HG03139 (cell line): ENCODE measurements at regions not wholly inside any gene's neighbourhood (a gene's known extent, or its start where the extent isn't known, plus 50 kb on each side); places are given as distances from the start of the nearest gene placed in this dataset.
"Not testable (repeated sequence)": the region's sequence is repeated elsewhere in the genome, so short reads cannot be mapped to it uniquely, and the experiment has no call there.

ENCODE experiments used
- ATAC-seq: cut with Tn5 transposase; IDR thresholded peaks from one replicate; pipeline ENCODE4 v1.9.1; 2021; ENCODE audit not compliant: unreplicated experiment

DNA sequence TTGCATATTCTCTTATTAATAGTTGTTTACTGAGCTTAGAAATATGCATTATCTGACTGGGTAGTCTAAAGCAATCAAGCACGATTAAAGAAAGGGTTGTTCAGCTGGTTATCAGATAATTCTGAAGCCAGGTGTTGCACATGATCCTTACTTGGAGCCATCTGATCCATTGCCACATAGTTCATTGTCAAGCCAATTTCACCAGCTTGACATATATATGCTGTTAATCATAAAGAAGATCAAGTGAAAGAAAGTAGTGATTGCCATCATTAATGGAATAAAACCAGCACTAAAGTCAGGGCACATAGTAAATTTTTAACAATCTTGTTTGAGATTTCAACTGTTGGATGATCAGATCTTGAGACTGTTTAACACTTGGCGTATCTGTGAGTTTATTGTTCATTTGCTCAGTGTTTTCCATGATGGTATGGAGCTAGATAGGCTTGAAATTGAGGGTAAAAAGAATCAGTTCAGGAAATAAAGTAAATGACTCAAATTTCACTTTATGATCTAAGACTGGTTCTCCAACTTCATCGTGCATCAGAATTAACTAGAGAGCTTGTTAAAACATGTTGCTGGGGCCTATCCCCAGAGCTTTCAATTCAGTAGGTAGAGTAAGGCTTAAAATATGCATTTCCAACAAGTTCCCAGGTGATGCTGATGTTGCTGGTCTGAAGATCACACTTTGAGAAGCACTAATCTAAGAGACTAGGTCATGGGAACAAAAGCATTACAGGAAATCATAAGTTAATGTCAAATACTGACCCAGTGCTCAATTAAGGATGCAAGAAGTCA lies 539.6 kb downstream of the SATB2 start:
- no peak for ATAC-seq

DNA sequence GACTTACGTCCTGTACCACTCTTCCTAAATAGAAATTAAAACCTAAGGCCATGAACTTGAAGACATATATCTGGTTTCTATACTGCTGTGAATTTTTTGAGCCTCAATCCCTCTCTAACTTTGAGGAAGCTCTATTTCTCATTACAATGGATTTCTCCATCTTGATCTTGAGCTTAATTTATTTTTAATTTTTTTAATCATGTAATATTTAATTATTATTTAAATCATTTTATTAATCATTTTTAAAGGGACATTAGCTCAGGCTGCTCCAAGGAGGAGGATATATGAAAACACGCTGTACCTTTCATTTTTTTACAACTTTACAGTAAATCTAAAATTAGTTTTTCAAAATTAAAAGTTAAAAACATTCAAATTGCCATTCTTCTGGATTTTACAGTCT lies 540.5 kb downstream of the SATB2 start:
- ATAC-seq, result no peak

DNA sequence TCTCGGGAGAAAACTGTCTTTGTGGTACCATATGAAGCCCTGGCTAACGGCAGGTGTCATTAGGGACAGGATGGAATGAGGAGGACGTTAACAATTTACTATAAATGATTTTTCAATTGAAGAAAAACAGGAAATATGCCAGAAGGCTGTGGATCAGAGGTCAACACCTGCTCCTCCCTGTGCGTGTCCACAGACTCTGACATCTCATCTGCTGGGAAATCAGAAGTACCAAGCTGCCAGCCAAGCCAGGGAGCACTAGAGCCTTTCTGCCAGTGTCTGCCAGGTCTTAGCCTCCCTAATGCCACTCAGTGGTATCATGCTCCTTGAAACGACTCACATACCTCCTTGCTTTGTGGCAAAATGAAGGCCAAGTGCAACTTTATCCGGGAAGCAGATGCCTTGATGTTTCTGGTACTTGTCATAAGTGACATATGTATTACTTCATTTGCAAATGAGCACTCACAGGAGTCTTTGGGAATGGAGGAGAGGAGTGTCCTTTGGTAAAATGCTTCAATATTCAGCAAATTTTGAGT lies 541.1 kb downstream of the SATB2 start:
- ATAC-seq, result no peak

DNA sequence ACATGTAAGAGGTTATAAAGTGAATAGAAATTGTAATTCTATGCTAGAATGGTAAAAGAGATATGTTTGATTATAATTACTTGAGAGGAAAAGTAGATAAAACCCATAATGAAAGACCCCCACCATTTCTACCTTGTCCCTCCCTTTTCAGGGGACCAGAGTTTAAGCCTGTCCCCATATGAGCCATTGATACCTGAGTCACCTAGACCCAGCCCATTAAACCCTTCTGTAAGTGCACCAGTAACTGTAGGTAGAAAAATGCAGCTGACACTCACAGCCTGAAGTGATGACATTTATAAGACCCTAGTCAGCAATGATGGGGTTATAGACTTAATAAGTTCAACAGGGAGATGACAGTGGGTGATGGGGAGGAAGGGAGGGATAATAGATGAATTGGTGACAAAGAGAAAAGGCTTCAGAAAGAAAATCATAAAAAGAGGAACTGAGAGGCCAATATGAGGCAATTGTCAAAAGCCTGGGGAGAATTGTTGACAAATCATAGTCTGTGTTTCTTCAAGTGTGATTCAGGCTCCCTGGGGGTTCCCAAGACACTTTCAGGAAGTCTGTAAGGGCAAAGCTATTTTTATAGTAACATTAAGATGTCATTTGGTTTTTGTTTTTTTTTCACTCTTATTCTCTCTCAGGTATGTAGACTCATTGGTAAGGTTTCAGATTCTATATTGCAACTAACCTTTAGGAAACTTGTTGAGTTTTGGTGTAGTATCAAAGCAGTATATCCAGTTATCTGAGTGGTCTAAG lies 544.2 kb downstream of the SATB2 start:
- peak; percentile 98 for ATAC-seq

DNA sequence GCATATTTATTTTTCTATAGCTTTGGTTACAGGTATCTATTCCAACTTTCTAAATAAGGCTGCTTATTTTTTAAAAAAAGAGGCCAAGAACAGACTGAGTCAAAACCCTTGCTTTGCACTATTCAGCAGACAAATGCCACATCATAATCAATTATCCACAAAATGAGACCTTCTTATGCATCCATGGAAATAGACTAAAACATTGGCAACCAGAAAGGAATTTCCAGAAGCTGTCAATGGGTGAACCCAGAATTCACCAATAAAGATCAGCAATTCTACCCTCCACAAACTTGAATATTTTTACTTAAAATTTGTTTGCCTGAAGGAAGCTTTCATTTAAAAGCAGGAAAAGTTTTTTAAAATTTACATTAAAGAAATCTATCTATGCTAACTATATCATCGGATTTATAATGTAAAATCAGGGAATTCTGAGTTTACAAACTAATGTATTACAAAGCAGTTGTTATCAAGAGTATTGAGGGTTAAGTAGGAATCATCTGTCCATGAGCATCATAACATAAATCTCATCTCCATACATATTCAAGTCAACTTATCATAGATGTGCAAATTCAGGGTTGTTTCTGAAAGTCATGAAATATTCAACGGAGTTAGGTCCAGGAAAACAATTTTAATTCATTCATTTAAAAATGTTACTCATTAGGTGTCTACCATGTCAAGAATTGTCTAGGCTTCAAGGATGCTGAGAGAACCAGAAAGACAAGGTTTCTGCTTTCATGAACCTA lies 548.0 kb downstream of the SATB2 start:
- no peak for ATAC-seq

DNA sequence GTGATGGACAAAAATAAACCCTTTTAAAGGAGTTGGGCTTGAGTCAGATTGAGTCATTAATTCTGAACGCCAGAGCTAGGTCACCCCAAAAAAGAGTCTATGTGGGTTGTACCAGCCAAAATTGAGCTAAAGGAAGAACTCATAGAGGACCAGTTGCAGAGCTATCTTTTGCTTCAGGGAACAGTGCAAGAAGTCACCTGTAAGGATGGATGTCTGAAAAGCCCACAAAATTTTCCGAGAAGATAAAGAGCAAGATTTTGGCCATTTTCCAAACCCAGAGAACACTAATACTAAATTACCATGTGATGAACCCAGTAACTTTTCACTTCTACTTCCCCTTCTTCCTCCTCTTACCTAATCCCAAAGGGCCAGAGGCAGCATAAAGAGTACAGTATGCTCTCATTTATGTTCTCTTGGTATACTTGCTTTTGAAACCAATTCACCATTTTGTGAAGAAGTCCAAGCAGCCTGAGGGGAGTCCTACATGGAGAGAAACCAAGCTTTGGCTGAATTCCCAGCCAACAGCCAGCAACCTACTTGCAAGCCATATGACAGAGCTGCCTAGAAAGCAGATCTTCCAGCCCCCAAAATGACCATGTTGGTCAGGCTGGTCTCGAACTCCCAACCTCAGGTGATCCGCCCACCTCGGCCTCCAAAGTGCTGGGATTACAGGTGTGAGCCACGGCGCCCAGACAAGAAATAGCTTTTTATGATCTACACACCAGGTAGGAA lies 551.7 kb downstream of the SATB2 start:
- no peak for ATAC-seq

DNA sequence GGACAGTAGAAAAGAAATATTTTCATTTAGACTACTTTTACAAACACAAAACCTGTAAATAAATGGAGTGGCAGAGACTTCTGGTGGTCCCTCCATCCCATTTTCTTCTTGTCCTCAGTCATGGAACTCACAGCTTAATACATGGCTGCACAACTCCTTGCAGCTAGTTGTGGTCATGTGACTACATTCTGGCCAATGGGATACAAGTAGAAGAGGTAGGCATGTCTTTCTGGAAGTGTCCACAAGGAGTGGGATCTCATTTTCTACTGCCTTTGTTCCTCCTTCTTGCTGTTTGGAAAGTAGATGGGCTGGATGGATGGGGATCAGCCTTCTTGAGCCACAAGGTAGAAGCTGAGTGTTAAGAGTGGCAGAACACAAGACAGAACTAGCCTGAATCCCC lies 555.8 kb downstream of the SATB2 start:
- no peak for ATAC-seq

DNA sequence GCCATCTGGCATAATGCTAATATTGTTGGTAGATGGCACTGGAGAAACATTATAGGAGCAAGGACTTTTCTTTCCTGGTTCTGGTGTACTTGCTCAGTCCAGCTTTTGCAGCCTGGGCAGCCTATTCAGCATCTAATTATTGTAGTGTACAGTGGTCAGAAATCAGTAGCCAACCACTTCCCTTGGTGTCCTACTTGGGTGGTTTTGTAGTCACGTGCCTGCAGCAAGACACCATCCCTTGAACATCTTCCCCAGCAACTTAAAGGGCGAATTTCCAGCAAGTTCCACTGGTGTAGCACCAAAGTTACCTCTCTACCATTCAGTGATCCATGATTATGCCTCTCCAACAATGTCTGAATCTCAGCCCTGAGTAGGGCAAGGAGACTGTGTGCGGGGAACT lies 557.6 kb downstream of the SATB2 start:
- ATAC-seq, result no peak

DNA sequence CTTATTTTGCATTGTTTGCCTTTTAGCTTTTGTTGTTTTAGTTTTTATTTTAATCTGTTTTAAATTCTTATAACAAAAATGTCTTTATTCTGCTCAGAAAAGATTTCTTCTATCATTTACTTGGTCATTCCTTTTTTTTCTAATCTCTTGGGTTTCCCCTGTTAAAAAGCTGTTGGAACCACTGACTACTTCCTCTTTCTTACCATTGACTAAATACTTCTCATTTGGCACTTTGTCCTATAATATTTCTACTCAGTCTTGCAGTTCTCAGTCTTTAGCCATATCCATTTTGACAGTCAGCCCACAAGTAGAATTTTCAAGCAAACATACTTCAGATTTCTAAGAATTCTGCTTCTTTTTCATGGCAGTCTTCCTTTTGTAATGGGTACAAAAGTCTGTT lies 567.2 kb downstream of the SATB2 start:
- ATAC-seq, result peak; percentile 56

DNA sequence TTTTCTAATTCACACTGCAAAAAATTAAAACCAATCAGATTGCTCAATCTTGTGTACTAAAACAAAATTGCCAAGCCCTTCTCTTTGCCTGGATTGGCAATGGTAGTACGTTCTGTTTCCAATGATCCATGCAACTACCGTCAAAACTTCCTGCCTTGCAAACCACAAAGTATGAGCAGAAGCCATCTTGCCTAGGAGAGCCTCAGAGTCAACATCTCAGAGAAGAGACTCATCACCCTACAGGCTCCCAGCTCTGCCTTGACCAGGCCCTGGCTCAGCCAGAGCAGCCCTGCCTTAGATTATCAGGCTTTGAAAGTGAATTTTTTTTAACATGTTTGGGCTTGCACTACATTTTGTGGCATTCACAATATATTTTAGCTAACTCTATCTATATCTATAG lies 574.1 kb downstream of the SATB2 start:
- no peak for ATAC-seq

DNA sequence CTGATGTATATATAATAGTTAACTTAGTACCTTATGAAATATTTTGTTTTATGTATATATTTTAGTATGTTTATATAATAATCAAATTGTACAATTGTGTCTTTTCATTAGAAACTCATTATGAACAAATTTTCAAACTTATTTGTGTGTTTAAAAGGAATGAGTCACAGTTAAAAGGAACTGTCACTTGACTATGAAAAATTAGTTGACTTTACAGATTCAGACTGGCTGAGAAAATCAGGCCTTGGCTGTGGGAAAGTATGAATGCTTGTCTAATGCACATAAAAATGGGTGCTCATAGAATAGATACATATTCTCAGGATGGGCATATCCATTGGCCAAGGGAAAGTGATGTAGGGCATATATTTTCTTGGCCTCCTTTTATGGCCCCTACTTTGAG lies 576.8 kb downstream of the SATB2 start:
- ATAC-seq, result no peak

DNA sequence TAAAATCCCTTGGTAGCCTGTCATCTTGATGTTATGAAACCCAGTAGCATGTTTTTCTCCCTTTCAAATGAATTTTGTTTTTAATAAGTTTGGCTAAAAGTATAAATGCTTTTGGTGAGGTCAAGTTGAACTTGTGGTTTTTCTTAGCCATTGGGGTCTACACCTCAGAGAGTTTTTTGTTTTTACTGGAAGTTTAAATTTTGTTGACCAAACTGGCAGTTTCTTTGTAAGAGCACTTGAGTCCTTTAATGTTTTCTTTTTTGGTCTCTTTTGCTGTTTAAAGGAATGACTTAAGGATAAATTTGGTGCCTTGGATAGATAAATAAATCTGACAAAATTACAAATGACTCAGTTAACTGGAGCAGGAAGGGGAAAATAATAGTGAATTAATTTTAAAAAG lies 577.3 kb downstream of the SATB2 start:
- ATAC-seq, result no peak

DNA sequence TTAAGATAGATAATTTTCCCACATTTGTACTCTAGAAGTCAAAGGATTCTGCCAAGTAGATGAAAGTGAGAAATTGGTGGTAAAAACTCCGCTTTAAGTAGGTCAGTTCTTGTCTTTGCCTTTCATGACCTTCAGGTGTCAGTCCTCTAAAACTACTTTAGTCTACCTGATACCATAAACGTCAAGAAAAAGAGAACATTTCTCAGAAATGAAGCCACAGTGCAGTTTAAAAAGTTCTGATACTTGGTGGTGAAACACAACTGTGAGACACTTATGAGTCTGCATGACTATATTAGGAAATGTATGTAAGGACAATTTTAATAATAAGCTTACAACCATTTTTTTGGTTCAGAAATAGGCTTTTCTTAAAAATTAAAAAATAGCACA lies 583.3 kb downstream of the SATB2 start:
- ATAC-seq, result no peak

DNA sequence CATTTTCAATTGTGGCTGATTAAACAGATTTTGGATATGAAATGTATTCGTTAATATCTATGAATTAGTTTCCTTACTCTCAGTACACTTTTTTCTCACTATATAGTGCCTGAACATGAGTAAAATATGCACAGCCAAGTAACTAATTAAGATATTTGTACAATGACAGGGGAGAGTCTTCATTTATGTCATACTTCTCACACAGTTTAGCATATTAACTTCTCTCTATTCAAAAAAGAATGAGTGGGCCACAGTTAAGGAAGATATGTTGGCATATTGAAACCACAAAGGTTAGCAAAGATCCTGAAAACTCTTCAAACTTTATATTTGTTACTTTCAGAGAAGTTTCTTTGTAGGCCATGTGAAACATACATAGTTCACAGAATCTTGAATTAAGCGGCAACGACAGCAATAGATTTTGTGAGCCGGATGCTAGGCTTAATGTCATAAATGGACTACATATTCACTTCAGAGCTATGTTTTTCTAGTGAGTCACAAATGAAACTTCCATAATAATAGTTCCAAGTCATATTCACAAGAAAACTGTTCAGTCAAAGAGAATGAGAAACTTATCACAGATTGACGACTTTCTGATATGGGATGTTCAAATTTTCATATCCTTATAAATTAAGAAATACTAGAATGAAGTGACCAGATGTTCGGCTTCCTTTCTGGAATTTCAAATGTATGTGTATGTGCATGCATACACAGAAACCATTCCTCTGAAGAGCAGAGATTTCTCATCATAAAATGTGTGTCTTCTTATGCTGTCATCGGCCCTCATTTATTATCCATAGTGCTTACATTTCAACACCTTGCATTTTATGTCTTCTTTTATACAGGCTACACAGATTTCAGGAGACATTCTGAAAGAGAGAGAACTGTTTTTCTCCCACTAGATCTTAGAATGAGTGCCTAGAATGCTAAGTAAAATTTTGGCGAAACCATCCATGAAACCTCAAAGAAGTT lies 584.0 kb downstream of the SATB2 start:
- ATAC-seq, result no peak

DNA sequence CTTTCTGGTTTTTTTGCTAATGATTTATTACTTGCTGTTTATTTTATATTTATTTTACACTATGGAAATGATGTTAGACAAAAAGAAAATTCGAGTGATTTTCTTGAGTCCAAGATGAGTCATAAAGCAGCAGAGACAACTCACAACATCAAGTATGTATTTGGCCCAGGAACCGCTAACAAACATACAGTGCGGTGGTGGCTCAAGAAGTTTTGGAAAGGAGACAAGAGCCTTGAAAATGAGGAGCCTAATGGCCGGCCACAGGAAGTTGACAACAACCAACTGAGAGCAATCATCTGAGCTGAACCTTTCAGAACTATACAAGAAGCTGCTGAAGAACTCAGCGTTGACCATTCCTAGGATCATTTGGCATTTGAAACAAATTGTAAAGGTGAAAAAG lies 594.1 kb downstream of the SATB2 start:
- ATAC-seq, result no peak

DNA sequence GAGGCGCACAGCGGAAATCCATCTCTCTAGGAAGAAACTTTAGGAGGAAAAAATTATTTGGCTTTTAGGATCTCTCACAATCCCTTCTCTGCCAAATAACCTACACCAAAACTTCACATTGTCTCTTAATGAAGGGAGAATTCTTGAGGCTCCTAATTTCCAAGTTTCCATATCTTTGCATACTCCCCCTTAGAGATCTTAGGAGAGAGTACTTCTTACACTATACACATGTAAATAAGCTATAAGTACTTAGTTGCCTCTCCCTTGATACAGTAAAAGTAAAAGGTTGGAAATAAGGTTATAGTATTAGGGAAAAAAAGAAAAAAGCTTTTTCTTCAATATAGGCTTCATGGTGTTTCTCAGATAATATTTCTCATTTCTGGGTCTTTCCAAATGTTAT lies 596.7 kb downstream of the SATB2 start:
- no peak for ATAC-seq

DNA sequence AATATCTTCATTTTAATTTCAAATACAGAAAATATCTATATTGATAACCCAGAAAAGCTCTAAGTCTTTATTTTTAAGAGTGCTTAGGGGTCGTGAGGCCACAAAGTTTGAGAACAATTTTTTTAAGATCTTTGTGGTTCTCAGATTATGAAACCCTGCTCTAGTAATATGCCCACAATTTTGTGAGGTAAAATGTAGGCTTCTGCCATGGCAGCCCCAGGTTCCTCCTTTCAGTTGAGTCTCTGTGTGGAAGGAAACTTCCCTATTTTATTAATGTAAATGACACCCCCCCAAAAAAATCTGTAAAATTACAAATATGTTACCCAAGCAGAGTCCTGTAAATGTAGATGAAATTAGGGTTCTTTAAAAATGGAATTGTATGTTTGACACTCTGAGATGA lies 600.5 kb downstream of the SATB2 start:
- ATAC-seq, result no peak

DNA sequence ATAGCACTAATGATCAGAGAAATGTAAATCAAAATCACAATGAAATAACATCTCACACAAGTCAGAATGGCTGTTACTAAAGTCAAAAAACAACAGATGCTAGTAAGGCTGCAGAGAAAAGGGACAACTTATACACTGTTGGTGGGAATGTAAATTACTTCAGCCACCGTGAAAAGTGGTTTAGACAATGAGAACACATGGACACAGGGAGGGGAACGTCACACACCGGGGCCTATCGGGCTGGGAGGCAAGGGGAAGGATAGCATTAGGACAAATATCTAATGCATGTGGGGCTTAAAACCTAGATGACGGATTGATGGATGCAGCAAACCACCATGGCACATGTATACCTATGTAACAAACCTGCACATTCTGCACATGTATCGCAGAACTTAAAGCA lies 602.0 kb downstream of the SATB2 start:
- ATAC-seq, result not testable (repeated sequence)

DNA sequence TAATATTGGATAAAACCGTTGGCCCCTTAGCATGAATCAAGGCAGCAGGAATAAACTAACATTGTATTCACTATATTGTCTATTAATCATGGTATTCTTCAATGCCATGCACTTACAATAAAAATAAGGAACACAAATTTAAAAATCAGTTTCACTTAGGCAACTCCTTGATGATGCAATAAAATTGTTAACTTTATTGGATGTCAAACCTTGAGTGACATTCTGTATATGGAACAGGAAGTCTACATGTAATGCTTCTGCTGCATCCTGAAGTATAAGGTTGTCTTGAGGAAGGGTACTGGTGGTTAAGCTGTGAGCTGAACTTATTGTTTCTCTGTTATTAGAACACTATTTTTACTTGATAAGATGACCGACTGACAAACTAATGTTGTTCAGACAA lies 605.5 kb downstream of the SATB2 start:
- ATAC-seq, result no peak

DNA sequence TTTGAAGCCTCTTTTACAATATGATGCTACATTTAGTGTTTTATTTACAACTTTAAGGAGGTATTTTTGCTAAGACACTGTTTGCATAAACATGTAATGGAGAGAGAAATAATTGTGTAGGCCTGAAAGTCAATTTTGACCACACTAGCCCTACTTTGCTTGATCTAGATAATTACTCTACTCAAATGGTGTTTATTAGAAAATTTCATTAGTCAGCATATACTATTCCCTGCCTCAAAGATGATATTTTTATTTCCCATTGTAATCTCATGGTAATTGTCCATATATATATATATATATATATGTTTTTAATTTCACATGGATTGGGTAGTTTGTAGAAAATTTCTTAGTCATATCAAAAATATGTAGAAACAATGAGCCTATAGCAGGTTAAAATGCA lies 632.2 kb downstream of the SATB2 start:
- no peak for ATAC-seq
